Lower lobe of right lung (tissue), 2 donors: ENCODE measurements at regions not wholly inside any gene's neighbourhood (a gene's known extent, or its start where the extent isn't known, plus 50 kb on each side); places are given as distances from the start of the nearest gene placed in this dataset.

Experiments used
- ATAC-seq, 2 donors: fragments of 200-7000 bp; cut with Tn5 transposase; one replicate each; pipeline ENCODE4 v1.9.1; 2020 to 2022; ENCODE audit warnings: mild to moderate bottlenecking in 2 of 2, moderate library complexity in 2 of 2
- DNase-seq: peaks from one replicate; pipeline ENCODE4 v3.0.0-alpha.2; 2020
- H3K27ac ChIP-seq: fragments of 200-600 bp; one replicate; pipeline ENCODE4 v1.8.0; 2022
- H3K27me3 ChIP-seq: fragments of 200-600 bp; one replicate; pipeline ENCODE4 v1.8.0; 2022; ENCODE audit warnings: low read depth
- H3K36me3 ChIP-seq: fragments of 200-600 bp; one replicate; pipeline ENCODE4 v1.8.0; 2022; ENCODE audit warnings: mild to moderate bottlenecking
- H3K4me1 ChIP-seq: fragments of 200-600 bp; one replicate; pipeline ENCODE4 v1.8.0; 2022
- H3K4me3 ChIP-seq: fragments of 200-600 bp; one replicate; pipeline ENCODE4 v1.8.0; 2022; ENCODE audit warnings: mild to moderate bottlenecking
- H3K9me3 ChIP-seq: fragments of 200-600 bp; one replicate; pipeline ENCODE4 v1.8.0; 2022
- intact Hi-C: fragments of 100-400 bp; cut with DNase I; formaldehyde crosslinking; loops from one replicate; pipeline ENCODE4 v1.11.0; 2022
- TF ChIP-seq, protein P1 (sequence below): fragments of 200-600 bp; IDR thresholded peaks from one replicate; pipeline ENCODE4 v1.8.0; 2022; ENCODE audit warnings: antibody characterized with exemption, mild to moderate bottlenecking
- donor health status: DM: no; HTN: yes; CAD: no; lungs with severe emphysema.

- no peak for ATAC-seq
- Histone ChIP-seq H3K4me1 (no peaks in the 10 kb centered on the region), H3K36me3 (no peaks in the 10 kb centered on the region), H3K27me3 (no peaks in the 10 kb centered on the region), H3K9me3 (no peaks in the 10 kb centered on the region), H3K4me3 (no peak overlapping the region), H3K27ac (no peak overlapping the region)
- TF ChIP-seq, protein P1, sequence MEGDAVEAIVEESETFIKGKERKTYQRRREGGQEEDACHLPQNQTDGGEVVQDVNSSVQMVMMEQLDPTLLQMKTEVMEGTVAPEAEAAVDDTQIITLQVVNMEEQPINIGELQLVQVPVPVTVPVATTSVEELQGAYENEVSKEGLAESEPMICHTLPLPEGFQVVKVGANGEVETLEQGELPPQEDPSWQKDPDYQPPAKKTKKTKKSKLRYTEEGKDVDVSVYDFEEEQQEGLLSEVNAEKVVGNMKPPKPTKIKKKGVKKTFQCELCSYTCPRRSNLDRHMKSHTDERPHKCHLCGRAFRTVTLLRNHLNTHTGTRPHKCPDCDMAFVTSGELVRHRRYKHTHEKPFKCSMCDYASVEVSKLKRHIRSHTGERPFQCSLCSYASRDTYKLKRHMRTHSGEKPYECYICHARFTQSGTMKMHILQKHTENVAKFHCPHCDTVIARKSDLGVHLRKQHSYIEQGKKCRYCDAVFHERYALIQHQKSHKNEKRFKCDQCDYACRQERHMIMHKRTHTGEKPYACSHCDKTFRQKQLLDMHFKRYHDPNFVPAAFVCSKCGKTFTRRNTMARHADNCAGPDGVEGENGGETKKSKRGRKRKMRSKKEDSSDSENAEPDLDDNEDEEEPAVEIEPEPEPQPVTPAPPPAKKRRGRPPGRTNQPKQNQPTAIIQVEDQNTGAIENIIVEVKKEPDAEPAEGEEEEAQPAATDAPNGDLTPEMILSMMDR, result no peak
- no peak for DNase-seq
- intact Hi-C loops, result no loop called here
Observed at GRCh38 chr3:170727754-170728153, 141.9 kb upstream of the SLC7A14 start.

GRCh38 chr3:170726976-170727661, 141.2 kb upstream of the SLC7A14 start:
- Histone ChIP-seq H3K27me3 (no peaks in the 10 kb centered on the region), H3K9me3 (no peaks in the 10 kb centered on the region), H3K4me1 (no peaks in the 10 kb centered on the region), H3K27ac (no peak overlapping the region), H3K36me3 (no peaks in the 10 kb centered on the region), H3K4me3 (no peak overlapping the region)
- DNase-seq (no peak), ATAC-seq (no peak)
- intact Hi-C loops, result no loop called here
- TF ChIP-seq, protein P1, result no peak

DNA sequence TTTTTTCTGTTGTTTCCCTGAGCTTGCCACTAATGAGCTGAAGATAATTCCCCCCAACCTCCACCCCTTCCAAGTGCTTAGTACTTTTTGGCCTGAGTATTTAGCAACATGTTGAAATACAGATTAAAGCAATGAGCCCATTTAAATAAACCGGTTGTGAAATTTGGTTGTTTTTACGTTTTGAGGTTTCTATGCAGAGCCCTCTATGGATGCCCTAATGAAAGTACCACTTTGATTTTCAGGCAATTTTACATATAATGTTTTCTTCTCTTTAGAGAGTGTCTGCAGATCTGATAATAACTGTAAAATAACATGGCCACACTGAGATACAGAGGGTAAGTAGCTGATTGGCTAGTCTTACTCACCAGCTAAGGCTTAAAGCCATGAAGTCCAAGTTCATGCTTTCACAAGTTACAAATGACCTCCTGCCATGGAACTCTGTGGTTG, 139.4 kb upstream of the SLC7A14 start:
- Histone ChIP-seq H3K9me3 (no peaks in the 10 kb centered on the region), H3K4me1 (no peaks in the 10 kb centered on the region), H3K27me3 (no peaks in the 10 kb centered on the region), H3K36me3 (no peaks in the 10 kb centered on the region), H3K27ac (no peak overlapping the region), H3K4me3 (no peak overlapping the region)
- ATAC-seq, result no peak
- intact Hi-C loops, result no loop called here
- TF ChIP-seq, protein P1, result no peak
- DNase-seq, result no peak

- Histone ChIP-seq H3K9me3 (no peaks in the 10 kb centered on the region), H3K36me3 (no peaks in the 10 kb centered on the region), H3K27ac (no peak overlapping the region), H3K4me3 (no peak overlapping the region), H3K4me1 (no peaks in the 10 kb centered on the region), H3K27me3 (no peaks in the 10 kb centered on the region)
- intact Hi-C loops, result no loop called here
- no peak for ATAC-seq
- TF ChIP-seq, protein P1, result no peak
- no peak for DNase-seq
Observed at GRCh38 chr3:170724599-170725280, 138.9 kb upstream of the SLC7A14 start.

DNA sequence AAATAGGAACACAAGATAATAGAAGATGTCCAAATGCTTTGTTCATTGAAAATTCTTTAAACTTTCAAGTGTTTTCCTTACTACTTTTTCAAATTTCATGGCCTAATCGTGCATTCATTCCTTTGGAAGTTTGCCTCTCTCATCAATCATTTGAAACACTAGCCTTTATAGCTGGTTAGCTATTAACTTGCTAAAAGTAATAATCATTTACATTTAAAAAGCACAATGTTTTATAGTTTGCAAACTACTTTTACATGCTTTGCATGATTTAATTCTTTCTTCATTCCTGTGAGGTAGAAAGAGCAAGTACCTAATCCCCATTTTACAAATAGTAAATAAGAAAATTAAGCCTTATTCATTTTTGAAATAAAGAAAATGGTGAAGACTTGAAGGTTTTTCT, 137.4 kb upstream of the SLC7A14 start:
- Histone ChIP-seq H3K4me3 (no peak overlapping the region), H3K27me3 (no peaks in the 10 kb centered on the region), H3K4me1 (no peaks in the 10 kb centered on the region), H3K36me3 (no peaks in the 10 kb centered on the region), H3K27ac (no peak overlapping the region), H3K9me3 (no peaks in the 10 kb centered on the region)
- no peak for DNase-seq
- ATAC-seq, result no peak
- TF ChIP-seq, protein P1, result no peak
- intact Hi-C loops, result no loop called here
